KMS-11 (cell line): ENCODE measurements at regions not wholly inside any gene's neighbourhood (a gene's known extent, or its start where the extent isn't known, plus 50 kb on each side); places are given as distances from the start of the nearest gene placed in this dataset.
A peak's percentile ranks its signal among the peaks of the same experiment; 100 is the strongest.

Source experiments
- H2AFZ ChIP-seq: fragments of 200-600 bp; sonication (generic); 2 replicates; pipeline ENCODE4 v1.6.1; 2016; ENCODE audit warnings: antibody characterized with exemption, mixed run types, low read depth
- H3K27ac ChIP-seq: fragments of 200-600 bp; sonication (generic); 2 replicates; pipeline ENCODE4 v1.6.1; 2016; ENCODE audit warnings: mild to moderate bottlenecking, mixed run types
- H3K27me3 ChIP-seq: fragments of 200-600 bp; sonication (generic); 2 replicates; pipeline ENCODE4 v1.6.1; 2017; ENCODE audit warnings: mild to moderate bottlenecking, low read depth, mixed run types, moderate library complexity; ENCODE audit not compliant: insufficient read depth
- H3K36me3 ChIP-seq: fragments of 200-600 bp; sonication (generic); 2 replicates; pipeline ENCODE4 v1.6.1; 2017; ENCODE audit warnings: mild to moderate bottlenecking, mixed run types; ENCODE audit not compliant: insufficient read depth
- H3K4me1 ChIP-seq: fragments of 200-600 bp; sonication (generic); 2 replicates; pipeline ENCODE4 v1.6.1; 2016; ENCODE audit warnings: mild to moderate bottlenecking, low read depth, mixed run types; ENCODE audit not compliant: poor library complexity, severe bottlenecking
- H3K4me2 ChIP-seq: fragments of 200-600 bp; sonication (generic); 2 replicates; pipeline ENCODE4 v1.7.0; 2016; ENCODE audit warnings: mild to moderate bottlenecking, mixed run types
- H3K4me3 ChIP-seq: fragments of 200-600 bp; sonication (generic); IDR thresholded peaks from 2 replicates; pipeline ENCODE4 v1.6.1; 2017; ENCODE audit warnings: low read depth, low read length, mixed read lengths; ENCODE audit not compliant: insufficient read depth
- H3K79me2 ChIP-seq: fragments of 200-600 bp; sonication (generic); 2 replicates; pipeline ENCODE4 v1.6.1; 2016; ENCODE audit warnings: low read depth, mixed run types; ENCODE audit not compliant: insufficient read depth
- H3K9ac ChIP-seq: fragments of 200-600 bp; sonication (generic); 2 replicates; pipeline ENCODE4 v1.6.1; 2016; ENCODE audit warnings: mild to moderate bottlenecking, mixed run types
- H4K20me1 ChIP-seq: fragments of 200-600 bp; sonication (generic); 2 replicates; pipeline ENCODE4 v1.6.1; 2016; ENCODE audit warnings: mild to moderate bottlenecking, mixed run types; ENCODE audit not compliant: insufficient read depth
- TF ChIP-seq, protein P1 (sequence below): fragments of 200-600 bp; sonication (generic); conservative IDR thresholded peaks from 2 replicates; pipeline ENCODE4 v1.6.1; 2017; ENCODE audit warnings: low read depth, mild to moderate bottlenecking, antibody characterized with exemption, low read length, moderate library complexity, mixed read lengths

DNA sequence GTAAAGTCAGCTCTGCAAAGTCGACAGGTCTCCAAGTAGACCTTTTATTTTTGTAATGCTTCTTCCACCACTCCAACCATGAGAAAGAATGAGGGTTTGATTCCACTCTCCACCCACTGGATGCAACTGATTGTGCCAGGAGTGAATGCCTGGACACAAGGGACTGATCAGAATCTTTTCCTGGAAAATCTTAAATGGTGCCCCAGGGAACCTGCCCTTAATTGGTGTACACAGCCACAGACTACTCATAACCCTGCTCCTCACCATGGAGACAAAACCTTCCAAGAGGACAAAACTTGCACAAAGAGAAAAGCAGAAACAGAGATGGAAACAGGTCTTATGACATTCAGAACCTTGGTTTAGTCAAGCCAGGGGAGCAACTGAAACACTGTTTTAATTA, 208.6 kb upstream of the BRINP1 start:
- no peaks in the 10 kb centered on the region for H3K36me3 ChIP-seq
- no peak overlapping the region for H3K4me2 ChIP-seq
- H3K4me3 ChIP-seq = no peak overlapping the region
- no peaks in the 10 kb centered on the region for H3K4me1 ChIP-seq
- H4K20me1 ChIP-seq = no peaks in the 10 kb centered on the region
- H3K79me2 ChIP-seq = no peaks in the 10 kb centered on the region
- no peak overlapping the region for H3K9ac ChIP-seq
- no peak overlapping the region for H3K27ac ChIP-seq
- no peak overlapping the region for H2AFZ ChIP-seq
- H3K27me3 ChIP-seq = no peaks in the 10 kb centered on the region
- TF ChIP-seq, protein P1, sequence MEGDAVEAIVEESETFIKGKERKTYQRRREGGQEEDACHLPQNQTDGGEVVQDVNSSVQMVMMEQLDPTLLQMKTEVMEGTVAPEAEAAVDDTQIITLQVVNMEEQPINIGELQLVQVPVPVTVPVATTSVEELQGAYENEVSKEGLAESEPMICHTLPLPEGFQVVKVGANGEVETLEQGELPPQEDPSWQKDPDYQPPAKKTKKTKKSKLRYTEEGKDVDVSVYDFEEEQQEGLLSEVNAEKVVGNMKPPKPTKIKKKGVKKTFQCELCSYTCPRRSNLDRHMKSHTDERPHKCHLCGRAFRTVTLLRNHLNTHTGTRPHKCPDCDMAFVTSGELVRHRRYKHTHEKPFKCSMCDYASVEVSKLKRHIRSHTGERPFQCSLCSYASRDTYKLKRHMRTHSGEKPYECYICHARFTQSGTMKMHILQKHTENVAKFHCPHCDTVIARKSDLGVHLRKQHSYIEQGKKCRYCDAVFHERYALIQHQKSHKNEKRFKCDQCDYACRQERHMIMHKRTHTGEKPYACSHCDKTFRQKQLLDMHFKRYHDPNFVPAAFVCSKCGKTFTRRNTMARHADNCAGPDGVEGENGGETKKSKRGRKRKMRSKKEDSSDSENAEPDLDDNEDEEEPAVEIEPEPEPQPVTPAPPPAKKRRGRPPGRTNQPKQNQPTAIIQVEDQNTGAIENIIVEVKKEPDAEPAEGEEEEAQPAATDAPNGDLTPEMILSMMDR = no peak

DNA sequence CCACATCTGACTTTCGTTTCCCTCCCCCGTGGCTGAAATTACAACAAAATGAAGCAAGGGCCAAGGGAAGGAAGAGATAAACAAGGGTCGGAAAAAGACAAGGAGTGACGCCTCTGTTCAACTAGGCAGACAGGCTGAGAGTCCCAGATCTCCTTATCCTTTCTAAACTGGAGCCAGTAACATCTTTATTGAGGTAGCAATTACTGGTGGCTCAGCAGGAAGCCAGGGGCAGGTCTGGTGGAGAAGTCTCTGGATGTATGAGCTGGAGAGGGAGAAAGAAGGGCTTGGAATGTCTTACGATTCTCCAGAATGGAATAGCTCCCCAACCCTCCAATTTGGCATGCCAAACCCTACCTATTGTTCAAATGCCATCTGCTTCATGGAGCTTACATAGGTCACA, 190.8 kb upstream of the BRINP1 start:
- H3K4me3 ChIP-seq = no peak overlapping the region
- no peaks in the 10 kb centered on the region for H4K20me1 ChIP-seq
- no peak overlapping the region for H3K27ac ChIP-seq
- no peaks in the 10 kb centered on the region for H3K27me3 ChIP-seq
- no peaks in the 10 kb centered on the region for H3K4me1 ChIP-seq
- no peak overlapping the region for H2AFZ ChIP-seq
- H3K4me2 ChIP-seq = no peak overlapping the region
- no peak overlapping the region for H3K9ac ChIP-seq
- TF ChIP-seq, protein P1 = no peak
- no peaks in the 10 kb centered on the region for H3K36me3 ChIP-seq
- no peaks in the 10 kb centered on the region for H3K79me2 ChIP-seq

DNA sequence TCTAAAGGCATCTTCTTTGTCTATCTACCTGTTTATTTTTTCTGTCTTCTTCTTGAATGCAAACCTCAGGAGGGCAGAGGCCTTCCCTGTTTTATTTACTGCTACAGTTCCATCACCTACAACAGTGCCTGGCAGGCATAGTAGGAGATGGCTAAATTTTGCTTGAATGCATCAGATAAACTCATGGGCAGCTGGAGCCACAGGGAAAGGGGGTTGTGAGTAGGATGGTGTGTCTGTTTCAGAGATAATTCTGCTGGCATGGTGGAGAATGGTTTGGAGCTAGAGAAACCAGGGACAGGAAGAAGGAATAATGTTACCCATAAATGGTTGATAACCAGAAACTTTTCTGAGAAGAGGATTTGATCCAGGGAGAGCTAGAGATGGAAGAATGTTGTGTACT, 189.8 kb upstream of the BRINP1 start:
- H2AFZ ChIP-seq = no peak overlapping the region
- H3K9ac ChIP-seq = no peak overlapping the region
- H3K36me3 ChIP-seq = no peaks in the 10 kb centered on the region
- H4K20me1 ChIP-seq = no peaks in the 10 kb centered on the region
- TF ChIP-seq, protein P1 = no peak
- no peak overlapping the region for H3K4me3 ChIP-seq
- H3K79me2 ChIP-seq = no peaks in the 10 kb centered on the region
- no peak overlapping the region for H3K4me2 ChIP-seq
- H3K4me1 ChIP-seq = no peaks in the 10 kb centered on the region
- H3K27me3 ChIP-seq = no peaks in the 10 kb centered on the region
- no peak overlapping the region for H3K27ac ChIP-seq

DNA sequence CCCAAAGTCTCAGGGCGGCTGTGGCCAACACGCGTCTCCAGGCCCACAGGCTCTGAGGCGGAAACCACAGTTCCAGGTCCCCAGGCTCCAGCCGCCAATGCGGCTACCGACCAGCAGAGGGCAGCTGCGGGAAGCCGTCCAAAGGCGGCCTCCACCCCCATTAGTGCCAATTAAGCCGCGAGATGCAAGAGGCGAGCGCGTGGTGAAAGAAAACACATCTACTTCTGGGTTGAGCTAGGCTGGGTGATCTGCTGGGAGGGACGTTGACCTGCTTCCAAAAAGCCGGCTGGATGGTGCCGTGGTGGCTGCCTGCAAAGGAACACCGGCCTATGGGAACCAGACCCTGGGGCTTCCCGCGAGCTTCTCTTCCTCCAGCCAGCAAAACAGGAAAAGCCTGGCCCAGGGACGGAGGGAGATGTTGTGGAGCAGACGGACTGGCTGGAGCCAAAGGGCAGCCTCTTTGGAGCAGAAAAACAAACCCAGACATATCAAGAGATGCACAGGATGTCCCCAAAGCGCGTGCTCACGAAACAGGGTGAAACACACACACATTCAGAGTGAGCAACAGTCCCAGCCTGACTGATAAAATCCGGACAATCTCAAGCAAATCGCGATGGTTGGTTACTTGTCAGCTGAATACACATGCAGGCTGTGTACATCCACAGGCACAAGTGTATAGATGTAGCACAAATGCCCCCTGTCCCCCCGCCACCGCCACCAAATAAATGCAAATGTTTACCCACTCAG, 187.1 kb upstream of the BRINP1 start:
- Histone ChIP-seq H3K4me2 (no peak overlapping the region), H3K27me3 (no peaks in the 10 kb centered on the region), H2AFZ (peak overlapping the region; percentile 66), H4K20me1 (no peaks in the 10 kb centered on the region), H3K27ac (no peak overlapping the region), H3K36me3 (no peaks in the 10 kb centered on the region), H3K9ac (no peak overlapping the region), H3K4me1 (no peaks in the 10 kb centered on the region), H3K4me3 (no peak overlapping the region), H3K79me2 (no peaks in the 10 kb centered on the region)
- TF ChIP-seq, protein P1 = peak; percentile 67
